Ovary (tissue), 7 donors: ENCODE measurements at regions not wholly inside any gene's neighbourhood (a gene's known extent, or its start where the extent isn't known, plus 50 kb on each side); places are given as distances from the start of the nearest gene placed in this dataset.

Experiments used
- DNase-seq, 5 donors: peaks; one replicate each; pipeline ENCODE4 v3.0.0-alpha.2; 2019 to 2020
- H3K27ac ChIP-seq, 2 donors: fragments of 200-600 bp; one replicate each; pipeline versions ENCODE4 v1.5.1 to v1.8.0; 2019 to 2022
- H3K27me3 ChIP-seq: fragments of 200-600 bp; one replicate; pipeline ENCODE4 v1.8.0; 2022
- H3K36me3 ChIP-seq: fragments of 200-600 bp; sonication (generic); one replicate; pipeline ENCODE4 v1.5.1; 2019
- H3K4me1 ChIP-seq: one replicate; pipeline ENCODE4 v1.8.1; 2013; ENCODE audit warnings: mild to moderate bottlenecking, moderate library complexity; ENCODE audit not compliant: insufficient read depth
- H3K4me3 ChIP-seq: fragments of 200-600 bp; sonication (generic); one replicate; pipeline ENCODE4 v1.5.1; 2017
- H3K9me3 ChIP-seq, 2 donors: fragments of 200-600 bp in 1 of 2; sonication (generic) in 1 of 2; one replicate each; pipeline versions ENCODE4 v1.5.1 to v1.8.1; 2013 to 2019; ENCODE audit warnings: mild to moderate bottlenecking in 1 of 2, moderate library complexity in 1 of 2
- CTCF ChIP-seq, 3 donors: fragments of 450-650 bp in 2 of 3; fragments of 200-600 bp in 1 of 3; IDR thresholded peaks; one replicate each; pipeline versions ENCODE4 v1.5.1 to v1.8.0; 2016 to 2022; ENCODE audit warnings: antibody characterized with exemption in 3 of 3, mild to moderate bottlenecking in 1 of 3
- EP300 ChIP-seq: sonication (generic); formaldehyde crosslinking; IDR thresholded peaks from one replicate; pipeline ENCODE4 v1.6.1; 2017; ENCODE audit warnings: antibody characterized with exemption
- POLR2A ChIP-seq: fragments of 450-650 bp; IDR thresholded peaks from one replicate; pipeline ENCODE4 v1.6.1; 2017; ENCODE audit warnings: antibody characterized with exemption, mild to moderate bottlenecking, moderate library complexity
- WGBS, 3 donors: extraction: QIAGEN DNeasy Blood & Tissue Kit in 1 of 3; methylation state at CpG; one replicate each; pipeline versions ENCODE4 v1.1.5 to v1.1.7; 2013 to 2017; 5-methylcytosine and 5-hydroxymethylcytosine counted together
- intact Hi-C, 4 donors: fragments of 100-400 bp; cut with DNase I; formaldehyde crosslinking; loops; one replicate each; pipeline versions ENCODE4 v1.11.0 to v1.15.1; 2022 to 2023
- donor health status: DM: no; HTN: no; CAD: no; lungs with moderate emphysema.
- donor health status: DM: no; HTN: no; CAD: no.
- donor health status: Bipolar disorder and iron deficiency.
- donor health status: DM: no; HTN: no; CAD: no.
- donor health status: DM: yes; HTN: yes; CAD: no.

GRCh38 chr9:1532171-1532570 is 482.0 kb downstream of the DMRT2 start:
- no peak overlapping the region for H3K4me3 ChIP-seq
- H3K27ac ChIP-seq: no peak overlapping the region
- H3K27me3 ChIP-seq: no peaks in the 10 kb centered on the region
- TF ChIP-seq POLR2A (no peak), CTCF (IDR thresholded peaks at IDR 0.05) (no peak), EP300 (no peak)
- no peak for DNase-seq
- no peaks in the 10 kb centered on the region for H3K36me3 ChIP-seq
- H3K4me1 ChIP-seq: no peaks in the 10 kb centered on the region
- intact Hi-C loops: no loop called here
- H3K9me3 ChIP-seq: no peaks in the 10 kb centered on the region
- WGBS, 3 donors: 64 to 78% (median 65%) methylated on average over 4 of the region's 4 CpGs

- Histone ChIP-seq H3K27me3 (no peaks in the 10 kb centered on the region), H3K36me3 (no peaks in the 10 kb centered on the region), H3K4me3 (no peak overlapping the region), H3K4me1 (no peaks in the 10 kb centered on the region), H3K27ac (no peak overlapping the region), H3K9me3 (no peaks in the 10 kb centered on the region)
- intact Hi-C loops: no loop called here
- TF ChIP-seq POLR2A: no peak
- no peak for TF ChIP-seq CTCF (IDR thresholded peaks at IDR 0.05)
- TF ChIP-seq EP300: no peak
- no peak for DNase-seq
- WGBS, 3 donors: 60 to 85% (median 61%) methylated on average over 2 of the region's 2 CpGs
Measured at GRCh38 chr9:1535051-1535450, 480.1 kb upstream of the SMARCA2 start.

GRCh38 chr9:1535599-1535998 is 479.5 kb upstream of the SMARCA2 start:
- H3K4me3 ChIP-seq: no peak overlapping the region
- H3K27ac ChIP-seq: no peak overlapping the region
- no peaks in the 10 kb centered on the region for H3K4me1 ChIP-seq
- H3K9me3 ChIP-seq: no peaks in the 10 kb centered on the region
- DNase-seq: no peak
- 81 to 90% (median 89%) methylated on average over 2 of the region's 2 CpGs for WGBS, 3 donors
- no peaks in the 10 kb centered on the region for H3K36me3 ChIP-seq
- intact Hi-C loops: no loop called here
- TF ChIP-seq CTCF (IDR thresholded peaks at IDR 0.05) (no peak), EP300 (no peak), POLR2A (no peak)
- H3K27me3 ChIP-seq: no peaks in the 10 kb centered on the region

- H3K4me1 ChIP-seq: no peaks in the 10 kb centered on the region
- no peak for DNase-seq
- no peak overlapping the region for H3K4me3 ChIP-seq
- WGBS, 3 donors: 53 to 72% (median 56%) methylated on average over 5 of the region's 5 CpGs
- no peaks in the 10 kb centered on the region for H3K27me3 ChIP-seq
- H3K9me3 ChIP-seq: no peaks in the 10 kb centered on the region
- TF ChIP-seq POLR2A (no peak), EP300 (no peak), CTCF (IDR thresholded peaks at IDR 0.05) (no peak)
- H3K36me3 ChIP-seq: no peaks in the 10 kb centered on the region
- intact Hi-C loops: no loop called here
- H3K27ac ChIP-seq: no peak overlapping the region
Measured at GRCh38 chr9:1536522-1537170, 478.5 kb upstream of the SMARCA2 start.
